NT2/D1 (cell line): ENCODE measurements at regions not wholly inside any gene's neighbourhood (a gene's known extent, or its start where the extent isn't known, plus 50 kb on each side); places are given as distances from the start of the nearest gene placed in this dataset.

Source experiments
- SUZ12 ChIP-seq: IDR thresholded peaks from 2 replicates; pipeline ENCODE4 v1.6.1; 2011; ENCODE audit not compliant: insufficient read length, insufficient read depth; ENCODE audit errors: extremely low read depth
- YY1 ChIP-seq: IDR thresholded peaks from 2 replicates; pipeline ENCODE4 v1.6.1; 2011; ENCODE audit not compliant: insufficient read length, insufficient read depth
- ZNF274 ChIP-seq: IDR thresholded peaks from 2 replicates; pipeline ENCODE4 v1.6.1; 2011; ENCODE audit warnings: mild to moderate bottlenecking, low read depth, low read length

DNA sequence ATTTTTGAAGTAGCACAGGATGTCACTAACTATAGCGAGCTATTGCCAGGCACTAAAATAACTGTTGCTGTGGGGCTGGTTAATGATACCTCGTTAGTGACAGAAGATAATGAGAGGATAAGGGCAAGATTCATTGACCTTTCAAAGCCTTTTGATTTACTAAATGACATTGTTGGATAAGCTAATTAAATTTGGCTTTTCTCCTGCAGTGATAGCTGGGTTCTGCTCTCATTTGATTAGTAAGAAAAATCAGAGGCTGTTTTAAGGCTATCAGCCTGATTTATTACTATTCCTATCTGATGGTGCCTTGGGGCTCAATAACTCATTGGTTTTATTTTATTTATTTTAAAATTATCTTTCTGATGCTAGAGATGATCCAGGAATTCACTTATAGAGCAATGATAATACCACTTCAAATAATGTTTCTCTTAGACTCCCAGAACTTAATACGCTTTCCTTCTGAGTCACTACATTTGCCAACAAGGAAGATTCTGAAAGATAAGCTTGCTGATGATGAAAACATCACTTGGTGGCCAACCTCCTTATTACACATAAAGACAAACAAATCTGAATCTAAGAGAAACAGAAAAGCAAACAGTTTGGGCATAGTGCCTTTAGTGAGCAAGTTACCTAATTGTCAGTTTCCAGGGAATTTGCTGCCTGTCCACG lies 501.3 kb upstream of the ARGLU1 start:
- TF ChIP-seq ZNF274 (no peak), SUZ12 (no peak), YY1 (no peak)
